H1 (cell line): ENCODE measurements at regions not wholly inside any gene's neighbourhood (a gene's known extent, or its start where the extent isn't known, plus 50 kb on each side); places are given as distances from the start of the nearest gene placed in this dataset.

Experiments
- CTCF ChIA-PET: fragments of 300-600 bp; sonication (Branson Sonifier 250); formaldehyde crosslinking; loops from one replicate; lab custom pipeline; 2021; ENCODE audit not compliant: partially characterized antibody; lab: Charles Lee
- POLR2A ChIA-PET: fragments of 300-600 bp; sonication (Branson Sonifier 250); formaldehyde crosslinking; loops from one replicate; lab custom pipeline; 2021; ENCODE audit warnings: inconsistent platforms; ENCODE audit not compliant: partially characterized antibody; lab: Charles Lee
- DNase-seq, 2 experiments: peaks; one replicate each; pipeline versions ENCODE4 v3.0.0 to v3.0.0-alpha.2; 2010 to 2022; ENCODE audit warnings: low spot score in 2 of 2, low read depth in 1 of 2, mixed read lengths in 1 of 2
- FAIRE-seq: peaks from 2 replicates; lab custom pipeline; 2011; peaks lifted over from hg19 to GRCh38; lab: Jason Lieb, UNC
- H2AFZ ChIP-seq: 2 replicates; pipeline ENCODE4 v1.8.1; 2012; ENCODE audit warnings: low read length, inconsistent platforms
- H2AK5ac ChIP-seq: 2 replicates; pipeline ENCODE4 v1.6.1; 2013; ENCODE audit warnings: low read depth, low read length
- H2BK120ac ChIP-seq: replicated peaks from 2 replicates; pipeline ENCODE3; 2013; ENCODE audit warnings: low read depth, low read length, inconsistent platforms
- H2BK12ac ChIP-seq: 2 replicates; pipeline ENCODE4 v1.6.1; 2013; ENCODE audit warnings: low read depth, low read length
- H2BK15ac ChIP-seq: 2 replicates; pipeline ENCODE4 v1.6.1; 2013; ENCODE audit warnings: low read length
- H2BK20ac ChIP-seq: 2 replicates; pipeline ENCODE4 v1.6.1; 2013; ENCODE audit warnings: low read length
- H2BK5ac ChIP-seq: 2 replicates; pipeline ENCODE4 v1.6.1; 2013; ENCODE audit warnings: low read depth, low read length
- H3K14ac ChIP-seq: 2 replicates; pipeline ENCODE4 v1.6.1; 2013; ENCODE audit warnings: inconsistent platforms; ENCODE audit not compliant: insufficient read length
- H3K18ac ChIP-seq: 2 replicates; pipeline ENCODE4 v1.6.1; 2013; ENCODE audit warnings: low read length; ENCODE audit errors: extremely low read depth
- H3K23ac ChIP-seq: 2 replicates; pipeline ENCODE4 v1.6.1; 2013; ENCODE audit warnings: inconsistent platforms; ENCODE audit not compliant: insufficient read length
- H3K23me2 ChIP-seq: 2 replicates; pipeline ENCODE4 v1.6.1; 2013; ENCODE audit warnings: low read depth, low read length
- H3K27ac ChIP-seq: 2 replicates; pipeline ENCODE4 v1.6.1; 2011; ENCODE audit warnings: low read depth, low read length, inconsistent platforms
- H3K27me3 ChIP-seq, 4 experiments: replicated peaks in 1 of 4; 1 replicate in 1 of 4; 2 replicates in 3 of 4; pipeline versions ENCODE4 v1.6.1 to v1.8.1; 2011 to 2013; ENCODE audit warnings: low read length in 3 of 4, mild to moderate bottlenecking in 3 of 4, inconsistent platforms in 2 of 4, mixed read lengths in 2 of 4, moderate library complexity in 1 of 4; ENCODE audit not compliant: control insufficient read depth in 3 of 4, insufficient read depth in 3 of 4; ENCODE audit errors: extremely low read depth in 1 of 4
- H3K36me3 ChIP-seq, 4 experiments: 2 replicates each; pipeline versions ENCODE4 v1.6.1 to v1.8.1; 2011 to 2013; ENCODE audit warnings: mild to moderate bottlenecking in 4 of 4, low read length in 3 of 4, moderate library complexity in 2 of 4, control low read depth in 1 of 4, inconsistent platforms in 1 of 4; ENCODE audit not compliant: insufficient read depth in 4 of 4, control insufficient read depth in 2 of 4
- H3K4ac ChIP-seq: replicated peaks from 2 replicates; pipeline ENCODE3; 2013; ENCODE audit warnings: low read length, low read depth, mixed read lengths, inconsistent platforms; ENCODE audit not compliant: insufficient read length
- H3K4me1 ChIP-seq, 4 experiments: replicated peaks in 1 of 4; 1 replicate in 1 of 4; 2 replicates in 3 of 4; pipeline versions ENCODE4 v1.6.1 to v1.8.1; 2011 to 2013; ENCODE audit warnings: low read length in 3 of 4, inconsistent platforms in 2 of 4, mixed read lengths in 1 of 4; ENCODE audit not compliant: insufficient read depth in 4 of 4, control insufficient read depth in 3 of 4
- H3K4me2 ChIP-seq, 2 experiments: 2 replicates each; pipeline versions ENCODE4 v1.6.1 to v1.8.1; 2011 to 2013; ENCODE audit warnings: low read depth in 2 of 2, low read length in 2 of 2, control low read depth in 1 of 2, inconsistent platforms in 1 of 2, mild to moderate bottlenecking in 1 of 2; ENCODE audit not compliant: insufficient read depth in 1 of 2
- H3K4me3 ChIP-seq, 4 experiments: fragments of 200-600, 300-600 bp in 1 of 4; sonication (generic), shearing (Covaris generic), sonication (Bioruptor Twin) in 1 of 4; 2 replicates each; pipeline versions ENCODE4 v1.5.1 to v1.8.1; 2011 to 2016; ENCODE audit warnings: low read length in 4 of 4, low read depth in 3 of 4, control low read depth in 2 of 4, inconsistent platforms in 2 of 4, mild to moderate bottlenecking in 2 of 4, mixed read lengths in 1 of 4, moderate library complexity in 1 of 4; ENCODE audit not compliant: insufficient read depth in 2 of 4; ENCODE audit errors: extremely low read depth in 1 of 4
- H3K56ac ChIP-seq: replicated peaks from 2 replicates; pipeline ENCODE3; 2013; ENCODE audit warnings: low read depth, mild to moderate bottlenecking, mixed read lengths, low read length, inconsistent platforms; ENCODE audit not compliant: insufficient read length
- H3K79me1 ChIP-seq: 2 replicates; pipeline ENCODE4 v1.6.1; 2013; ENCODE audit warnings: low read depth, low read length, control low read depth
- H3K79me2 ChIP-seq, 2 experiments: 2 replicates each; pipeline versions ENCODE4 v1.6.1 to v1.8.1; 2012 to 2013; ENCODE audit warnings: low read length in 2 of 2, mild to moderate bottlenecking in 2 of 2, inconsistent platforms in 1 of 2; ENCODE audit not compliant: insufficient read depth in 2 of 2, control insufficient read depth in 1 of 2
- H3K9ac ChIP-seq, 4 experiments: replicated peaks in 1 of 4; 1 replicate in 1 of 4; 2 replicates in 3 of 4; pipeline versions ENCODE4 v1.6.1 to v1.8.1; 2011 to 2013; ENCODE audit warnings: low read depth in 3 of 4, low read length in 3 of 4, control low read depth in 2 of 4, mild to moderate bottlenecking in 2 of 4, moderate library complexity in 2 of 4, inconsistent platforms in 1 of 4; ENCODE audit errors: extremely low read depth in 1 of 4
- H3K9me3 ChIP-seq, 2 experiments: 2 replicates each; pipeline versions ENCODE4 v1.6.1 to v1.8.1; 2012 to 2013; ENCODE audit warnings: mild to moderate bottlenecking in 2 of 2, moderate library complexity in 2 of 2, control low read depth in 1 of 2, inconsistent platforms in 1 of 2, low read depth in 1 of 2, low read length in 1 of 2, mixed read lengths in 1 of 2; ENCODE audit not compliant: insufficient read depth in 2 of 2
- H4K20me1 ChIP-seq, 2 experiments: replicated peaks in 1 of 2; 2 replicates each; pipeline versions ENCODE3 to v1.8.1; 2011 to 2013; ENCODE audit warnings: inconsistent platforms in 2 of 2, low read length in 2 of 2, mild to moderate bottlenecking in 1 of 2; ENCODE audit not compliant: insufficient read depth in 2 of 2, control insufficient read depth in 1 of 2
- H4K5ac ChIP-seq: 2 replicates; pipeline ENCODE4 v1.6.1; 2013; ENCODE audit warnings: low read length, low read depth, mixed read lengths, inconsistent platforms; ENCODE audit not compliant: insufficient read length
- H4K8ac ChIP-seq: 2 replicates; pipeline ENCODE4 v1.8.0; 2013; ENCODE audit warnings: mild to moderate bottlenecking, moderate library complexity, low read length, inconsistent platforms; ENCODE audit not compliant: insufficient read depth; ENCODE audit errors: extremely low read depth
- H4K91ac ChIP-seq: replicated peaks from 2 replicates; pipeline ENCODE3; 2013; ENCODE audit warnings: low read length, mixed read lengths, inconsistent platforms; ENCODE audit not compliant: insufficient read length
- BACH1 ChIP-seq: IDR thresholded peaks from 2 replicates; pipeline ENCODE4 v1.6.1; 2012; ENCODE audit warnings: low read length, improper control_type of control experiment
- EGR1 ChIP-seq: IDR thresholded peaks from 2 replicates; pipeline ENCODE4 v1.6.1; 2011; ENCODE audit warnings: low read depth, low read length, borderline replicate concordance
- FOSL1 ChIP-seq: IDR thresholded peaks from 2 replicates; pipeline ENCODE4 v1.6.1; 2011; ENCODE audit warnings: mild to moderate bottlenecking, low read depth, low read length, moderate library complexity; ENCODE audit not compliant: insufficient read depth
- KDM4A ChIP-seq: IDR thresholded peaks from one replicate; pipeline ENCODE4 v1.7.1; 2012; ENCODE audit warnings: low read depth, mild to moderate bottlenecking, moderate library complexity, low read length, inconsistent platforms; ENCODE audit not compliant: severe bottlenecking
- KDM5A ChIP-seq: fragments of 200-600 bp; IDR thresholded peaks from 2 replicates; pipeline ENCODE4 v1.7.1; 2012; ENCODE audit warnings: mild to moderate bottlenecking, low read length, inconsistent platforms, mixed read lengths
- POU5F1 ChIP-seq: IDR thresholded peaks from 2 replicates; pipeline ENCODE4 v1.6.1; 2011; ENCODE audit warnings: low read depth, mild to moderate bottlenecking, low read length, moderate library complexity
- RNF2 ChIP-seq: fragments of 200-900, 300-1000 bp; sonication (generic); IDR thresholded peaks from 2 replicates; pipeline ENCODE4 v1.7.1; 2016; ENCODE audit warnings: borderline replicate concordance, low read depth, mild to moderate bottlenecking, antibody characterized with exemption, low read length; ENCODE audit not compliant: poor library complexity, severe bottlenecking; ENCODE audit errors: missing control alignments
- RXRA ChIP-seq: IDR thresholded peaks from 2 replicates; pipeline ENCODE4 v1.6.1; 2011; ENCODE audit warnings: low read depth, mild to moderate bottlenecking, low read length, moderate library complexity; ENCODE audit not compliant: insufficient read depth
- SAP30 ChIP-seq: fragments of 300-600 bp; sonication (generic); IDR thresholded peaks from 2 replicates; pipeline ENCODE4 v1.7.1; 2012; ENCODE audit warnings: low read length, moderate library complexity, mild to moderate bottlenecking, inconsistent platforms; ENCODE audit not compliant: insufficient read depth, insufficient replicate concordance
- SIN3A ChIP-seq, 2 experiments: IDR thresholded peaks in 1 of 2; conservative IDR thresholded peaks in 1 of 2; 2 replicates each; pipeline ENCODE4 v1.6.1; 2011 to 2012; ENCODE audit warnings: low read length in 2 of 2, improper control_type of control experiment in 1 of 2, low read depth in 1 of 2, mild to moderate bottlenecking in 1 of 2
- SIRT6 ChIP-seq: IDR thresholded peaks from one replicate; pipeline ENCODE4 v1.7.1; 2012; ENCODE audit warnings: low read length, inconsistent platforms
- SP1 ChIP-seq: IDR thresholded peaks from 2 replicates; pipeline ENCODE4 v1.6.1; 2011; ENCODE audit warnings: low read depth, low read length
- SP4 ChIP-seq: IDR thresholded peaks from 2 replicates; pipeline ENCODE4 v1.6.1; 2012; ENCODE audit warnings: low read length, inconsistent platforms
- TAF7 ChIP-seq: optimal IDR thresholded peaks from 2 replicates; pipeline ENCODE3; 2011; ENCODE audit warnings: low read depth, mild to moderate bottlenecking, inconsistent platforms, low read length, moderate library complexity, borderline replicate concordance
- WGBS, 2 experiments: shearing (Covaris generic) in 1 of 2; methylation state at CpG; one replicate each; pipeline versions ENCODE4 v1.1.6 to v1.1.7; 2013 to 2015; ENCODE audit warnings: low lambda C conversion rate in 2 of 2, mixed read lengths in 2 of 2, inconsistent platforms in 1 of 2, low coverage in 1 of 2, missing lambda C conversion rate in 1 of 2; ENCODE audit not compliant: insufficient replicate concordance in 2 of 2, insufficient coverage in 1 of 2, insufficient read length in 1 of 2; ENCODE audit errors: extremely low coverage in 1 of 2, missing lambda C conversion rate in 1 of 2; 5-methylcytosine and 5-hydroxymethylcytosine counted together

DNA sequence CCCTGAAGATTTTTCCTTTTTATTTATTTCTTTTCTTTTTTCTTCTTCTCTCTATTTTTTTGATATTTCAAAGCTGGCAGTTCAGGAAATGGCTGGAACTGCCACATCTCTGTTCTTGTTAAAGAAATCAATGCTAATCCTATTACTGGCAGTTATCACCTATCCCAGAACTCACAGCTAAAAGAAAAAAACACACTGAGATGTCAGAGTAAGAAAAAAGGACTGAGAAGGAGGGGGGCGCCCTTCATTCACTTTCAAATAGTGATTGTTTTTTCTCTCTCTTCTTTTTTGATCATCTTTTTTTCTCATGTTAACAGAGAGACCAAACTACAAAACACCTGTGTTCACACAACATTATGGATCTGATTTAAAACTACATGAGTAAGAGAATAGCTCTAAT is 337.1 kb downstream of the IL20RB start:
- ChIA-PET CTCF (interaction anchor here (0.7 to 4.3 kb wide), 19 partner anchors 9 to 653 kb away, joined by 3 to 31 read pairs (median 3); no protein-coding TSS in a partner anchor), POLR2A (interaction anchor here (0.6 kb wide), 1 partner anchor 492 kb away, joined by 3 read pairs; no protein-coding TSS in a partner anchor)
- Histone ChIP-seq H3K27ac (no peak overlapping the region), H2BK15ac (no peak overlapping the region), H3K4ac (no peak overlapping the region), H3K9me3 (no peaks in the 10 kb centered on the region), H3K4me1 (peaks cover 0 to 10% (median 6%) of the 10 kb centered on the region in 4 experiments; a peak in 4 of 7 replicates), H3K4me3 (no peak overlapping the region), H3K79me1 (no peaks in the 10 kb centered on the region), H2BK12ac (no peak overlapping the region), H3K23ac (no peak overlapping the region), H3K27me3 (no peaks in the 10 kb centered on the region), H4K5ac (no peak overlapping the region), H3K23me2 (no peaks in the 10 kb centered on the region; the same call in 1 of the 2 replicates), H2AK5ac (no peak overlapping the region), H3K9ac (no peak overlapping the region), H3K14ac (no peak overlapping the region), H3K56ac (no peak overlapping the region), H2BK5ac (no peak overlapping the region), H3K36me3 (no peaks in the 10 kb centered on the region), H2BK120ac (peak overlapping the region; percentile 82), H3K79me2 (no peaks in the 10 kb centered on the region), H2AFZ (no peak overlapping the region), H4K8ac (no peak overlapping the region), H4K20me1 (no peaks in the 10 kb centered on the region), H3K18ac (no peak overlapping the region), H4K91ac (no peak overlapping the region), H2BK20ac (no peak overlapping the region), H3K4me2 (0 out of 4 replicates have a peak overlapping the region, but pooled peaks of 1 of the 2 experiments have one; percentile 22)
- DNase-seq (no peak), FAIRE-seq (no peak)
- WGBS, 2 experiments, result 0% methylated on average over 1 of the region's 1 CpG; no CpG with 5 or more reads in 1 of the 2 experiments
- TF ChIP-seq RNF2 (no peak), KDM5A (no peak), KDM4A (no peak), SP4 (no peak), TAF7 (no peak), SIN3A (conservative IDR thresholded peaks at IDR 0.05 in 1 of 2, IDR thresholded peaks at IDR 0.05 in 1 of 2; ENCODE audit: low read depth in 1 of 2, low read length in 2 of 2) (no peak), POU5F1 (no peak), EGR1 (no peak), BACH1 (no peak), FOSL1 (no peak), SAP30 (no peak), SP1 (no peak), RXRA (no peak), SIRT6 (no peak)
